Stimulated activated naive CD8-positive, alpha-beta T cell treated with anti-CD3 and anti-CD28 coated beads, Interleukin-15, amount 100 ng/mL, for 72 hours (primary cell): ENCODE measurements at regions not wholly inside any gene's neighbourhood (a gene's known extent, or its start where the extent isn't known, plus 50 kb on each side); places are given as distances from the start of the nearest gene placed in this dataset.
A peak's percentile ranks its signal among the peaks of the same experiment; 100 is the strongest.
"Not testable (repeated sequence)": the region's sequence is repeated elsewhere in the genome, so short reads cannot be mapped to it uniquely, and the experiment has no call there.

Source experiments
- ATAC-seq: fragments of 150-1000 bp; cut with Tn5 transposase; 2 replicates; pipeline ENCODE4 v1.10.0; 2021; ENCODE audit warnings: mild to moderate bottlenecking, moderate library complexity
- DNase-seq, 2 donors: peaks; one replicate each; pipeline ENCODE4 v3.0.0; 2021 to 2022
- H3K27ac Mint-ChIP-seq, 2 donors: one replicate each; pipeline ENCODE4 v1.8.0; 2022; ENCODE audit warnings: mild to moderate bottlenecking in 2 of 2, mixed read lengths in 2 of 2, moderate library complexity in 2 of 2
- H3K27me3 Mint-ChIP-seq: one replicate; pipeline ENCODE4 v1.8.0; 2022; ENCODE audit warnings: mixed read lengths
- H3K4me1 Mint-ChIP-seq: one replicate; pipeline ENCODE4 v1.8.0; 2022; ENCODE audit warnings: mild to moderate bottlenecking, mixed read lengths
- H3K4me3 Mint-ChIP-seq, 2 donors: one replicate each; pipeline ENCODE4 v1.8.0; 2022; ENCODE audit warnings: mild to moderate bottlenecking in 2 of 2, mixed read lengths in 2 of 2, moderate library complexity in 1 of 2
- H3K9me3 Mint-ChIP-seq, 2 donors: one replicate each; pipeline ENCODE4 v1.8.0; 2022; ENCODE audit warnings: mixed read lengths in 2 of 2

- H3K9me3 Mint-ChIP-seq, H3K27ac Mint-ChIP-seq: not testable (repeated sequence)
- Mint-ChIP-seq H3K4me3 (peak overlapping the region; percentile 76 to 78), H3K27me3 (peaks cover 26% of the 10 kb centered on the region), H3K4me1 (peaks cover 14% of the 10 kb centered on the region)
- peak in 1 of 2 donors; percentile 13 for DNase-seq
- peak; percentile 54 for ATAC-seq
Measured at GRCh38 chr17:20840987-20841865, 201.6 kb downstream of the USP22 start.

GRCh38 chr17:20842012-20842411 lies 200.8 kb downstream of the USP22 start:
- Mint-ChIP-seq H3K4me1 (peaks cover 14% of the 10 kb centered on the region), H3K4me3 (peak overlapping the region in 1 of 2 donors; percentile 66), H3K27me3 (peaks cover 26% of the 10 kb centered on the region)
- not testable (repeated sequence) for H3K9me3 Mint-ChIP-seq, ATAC-seq, DNase-seq, H3K27ac Mint-ChIP-seq

- not testable (repeated sequence) for H3K27ac Mint-ChIP-seq, H3K9me3 Mint-ChIP-seq, DNase-seq, ATAC-seq
- Mint-ChIP-seq H3K4me1 (peaks cover 14% of the 10 kb centered on the region), H3K4me3 (peak overlapping the region; percentile 32 to 66), H3K27me3 (peaks cover 26% of the 10 kb centered on the region)
Measured at GRCh38 chr17:20843261-20843660, 199.6 kb downstream of the USP22 start.

- peaks cover 14% of the 10 kb centered on the region for H3K4me1 Mint-ChIP-seq
- H3K27me3 Mint-ChIP-seq, result peaks cover 26% of the 10 kb centered on the region
- H3K27ac Mint-ChIP-seq, H3K9me3 Mint-ChIP-seq: not testable (repeated sequence)
- ATAC-seq (peak; percentile 85), DNase-seq (peak; percentile 24 to 37)
- peak overlapping the region; percentile 56 to 70 for H3K4me3 Mint-ChIP-seq
Measured at GRCh38 chr17:20843799-20844553, 198.8 kb downstream of the USP22 start.

- not testable (repeated sequence) for H3K9me3 Mint-ChIP-seq, H3K4me3 Mint-ChIP-seq, H3K27ac Mint-ChIP-seq, H3K27me3 Mint-ChIP-seq, ATAC-seq, DNase-seq
- H3K4me1 Mint-ChIP-seq, result peaks cover 17% of the 10 kb centered on the region
Measured at GRCh38 chr17:20848869-20849443, 193.9 kb downstream of the USP22 start.

- Mint-ChIP-seq H3K4me3 (peak overlapping the region; percentile 75 to 77), H3K4me1 (peaks cover 17% of the 10 kb centered on the region), H3K27me3 (peaks cover 18% of the 10 kb centered on the region)
- not testable (repeated sequence) for H3K9me3 Mint-ChIP-seq, H3K27ac Mint-ChIP-seq, DNase-seq
- peak; percentile 43 for ATAC-seq
Measured at GRCh38 chr17:20851591-20852238, 191.1 kb downstream of the USP22 start.

- Mint-ChIP-seq H3K4me3 (peak overlapping the region; percentile 75 to 77), H3K27ac (no peak overlapping the region), H3K9me3 (no peaks in the 10 kb centered on the region), H3K4me1 (peaks cover 17% of the 10 kb centered on the region), H3K27me3 (peaks cover 20% of the 10 kb centered on the region)
- DNase-seq (peak in 1 of 2 donors; percentile 25), ATAC-seq (peak; percentile 64)
Measured at GRCh38 chr17:20852239-20852989, 190.4 kb downstream of the USP22 start.

- no peak for DNase-seq
Measured at GRCh38 chr17:20852990-20853370, 189.8 kb downstream of the USP22 start.

GRCh38 chr17:20855910-20856470 lies 186.8 kb downstream of the USP22 start:
- H3K27me3 Mint-ChIP-seq, result peaks cover 20% of the 10 kb centered on the region
- not testable (repeated sequence) for DNase-seq, H3K9me3 Mint-ChIP-seq, H3K4me3 Mint-ChIP-seq, ATAC-seq, H3K27ac Mint-ChIP-seq
- H3K4me1 Mint-ChIP-seq, result peaks cover 17% of the 10 kb centered on the region

More at GRCh38 chr17:20852990-20853370, 189.8 kb downstream of the USP22 start:
- Mint-ChIP-seq H3K9me3 (no peaks in the 10 kb centered on the region), H3K27ac (no peak overlapping the region), H3K4me1 (peaks cover 17% of the 10 kb centered on the region), H3K27me3 (peaks cover 20% of the 10 kb centered on the region), H3K4me3 (peak overlapping the region; percentile 75 to 77)
- ATAC-seq, result no peak

- H3K4me3 Mint-ChIP-seq, DNase-seq, H3K9me3 Mint-ChIP-seq, ATAC-seq, H3K4me1 Mint-ChIP-seq: not testable (repeated sequence)
- Mint-ChIP-seq H3K27me3 (peaks cover 27% of the 10 kb centered on the region), H3K27ac (peak overlapping the region in 1 of 2 donors; percentile 28)
Measured at GRCh38 chr17:20866444-20867209, 176.2 kb downstream of the USP22 start.

GRCh38 chr17:20867436-20867937 lies 175.3 kb downstream of the USP22 start:
- H3K27me3 Mint-ChIP-seq, result peaks cover 27% of the 10 kb centered on the region
- ATAC-seq, H3K4me1 Mint-ChIP-seq, H3K9me3 Mint-ChIP-seq, DNase-seq, H3K27ac Mint-ChIP-seq, H3K4me3 Mint-ChIP-seq: not testable (repeated sequence)

- not testable (repeated sequence) for H3K4me3 Mint-ChIP-seq, H3K9me3 Mint-ChIP-seq, DNase-seq, ATAC-seq, H3K27ac Mint-ChIP-seq, H3K4me1 Mint-ChIP-seq
- H3K27me3 Mint-ChIP-seq, result peaks cover 27% of the 10 kb centered on the region
Measured at GRCh38 chr17:20867938-20868661, 174.7 kb downstream of the USP22 start.

GRCh38 chr17:20868662-20869007 lies 174.2 kb downstream of the USP22 start:
- peaks cover 27% of the 10 kb centered on the region for H3K27me3 Mint-ChIP-seq

More at GRCh38 chr17:20868662-20869007, 174.2 kb downstream of the USP22 start:
- H3K9me3 Mint-ChIP-seq, H3K4me3 Mint-ChIP-seq, ATAC-seq, H3K27ac Mint-ChIP-seq, DNase-seq, H3K4me1 Mint-ChIP-seq: not testable (repeated sequence)
